NT2/D1 (cell line): ENCODE measurements at regions not wholly inside any gene's neighbourhood (a gene's known extent, or its start where the extent isn't known, plus 50 kb on each side); places are given as distances from the start of the nearest gene placed in this dataset.

Experiments used
- YY1 ChIP-seq: IDR thresholded peaks from 2 replicates; pipeline ENCODE4 v1.6.1; 2011; ENCODE audit not compliant: insufficient read length, insufficient read depth
- ZNF274 ChIP-seq: IDR thresholded peaks from 2 replicates; pipeline ENCODE4 v1.6.1; 2011; ENCODE audit warnings: mild to moderate bottlenecking, low read depth, low read length

GRCh38 chr10:60704471-60704870 is 73.8 kb upstream of the CDK1 start:
- TF ChIP-seq YY1, result no peak
- TF ChIP-seq ZNF274, result no peak
